GM13976 (cell line): ENCODE measurements at regions not wholly inside any gene's neighbourhood (a gene's known extent, or its start where the extent isn't known, plus 50 kb on each side); places are given as distances from the start of the nearest gene placed in this dataset.

Source experiments
- DNase-seq: peaks from one replicate; pipeline ENCODE4 v3.0.0; 2012; ENCODE audit warnings: low spot score
- CTCF ChIP-seq: IDR thresholded peaks from 2 replicates; pipeline ENCODE4 v1.5.1; 2012; ENCODE audit warnings: borderline replicate concordance, mild to moderate bottlenecking; ENCODE audit not compliant: insufficient read depth; ENCODE audit errors: extremely low read depth, missing control alignments, control extremely low read depth
- in situ Hi-C: fragments of 300-500 bp; cut with MboI; formaldehyde crosslinking; loops from one replicate; pipeline ENCODE4 v1.12.0; 2022; ENCODE audit warnings: low sequenced_read_pairs, mixed read lengths, inconsistent platforms; ENCODE audit not compliant: unreplicated experiment

- in situ Hi-C loops: no loop called here
- TF ChIP-seq CTCF: no peak
- no peak for DNase-seq
These were observed 681.7 kb upstream of the FSHR start for GRCh38 chr2:49836017-49836416.

- TF ChIP-seq CTCF: no peak
- no peak for DNase-seq
- in situ Hi-C loops: no loop called here
These were observed 680.1 kb upstream of the FSHR start for GRCh38 chr2:49834433-49834832.

- DNase-seq: no peak
- TF ChIP-seq CTCF: no peak
- in situ Hi-C loops: no loop called here
These were observed 678.2 kb upstream of the FSHR start for GRCh38 chr2:49832555-49832954.

GRCh38 chr2:49831698-49832367 lies 677.5 kb upstream of the FSHR start:
- no peak for TF ChIP-seq CTCF
- in situ Hi-C loops: no loop called here
- no peak for DNase-seq

- DNase-seq: no peak
- in situ Hi-C loops: no loop called here
- no peak for TF ChIP-seq CTCF
These were observed 676.5 kb upstream of the FSHR start for GRCh38 chr2:49830846-49831245.

- no peak for DNase-seq
- in situ Hi-C loops: no loop called here
- no peak for TF ChIP-seq CTCF
These were observed 673.1 kb upstream of the FSHR start for GRCh38 chr2:49827366-49827765.
